ENCODE measurements at regions not wholly inside any gene's neighbourhood (a gene's known extent, or its start where the extent isn't known, plus 50 kb on each side); places are given as distances from the start of the nearest gene placed in this dataset.
"Not testable (repeated sequence)": the region's sequence is repeated elsewhere in the genome, so short reads cannot be mapped to it uniquely, and the experiment has no call there.

DNA sequence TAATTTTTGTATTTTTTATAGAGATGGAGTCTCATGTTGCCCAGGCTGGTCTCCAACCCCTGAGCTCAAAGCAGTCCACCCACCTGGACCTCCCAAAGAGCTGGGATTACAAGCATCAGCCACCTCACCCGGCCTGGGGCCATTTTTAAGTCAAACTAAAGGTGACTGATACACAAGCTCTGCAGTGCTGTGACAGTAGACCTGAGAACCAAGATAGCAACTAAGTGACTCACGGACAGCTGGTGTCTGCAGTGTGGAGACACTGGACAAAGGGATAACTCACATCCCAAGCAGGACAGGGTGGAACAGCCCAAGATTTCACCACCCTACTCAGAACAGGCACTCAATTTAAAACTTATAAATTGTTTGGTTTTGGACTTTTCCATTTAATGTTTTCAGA, 402.5 kb downstream of the CD83 start:
- H3K9me3 ChIP-seq = no peaks in the 10 kb centered on the region
- no peak overlapping the region for H3K27ac ChIP-seq
- TF ChIP-seq POLR2AphosphoS5 (IDR thresholded peaks at IDR 0.05) (no peak), POLR2A (IDR thresholded peaks at IDR 0.05) (no peak), EP300 (IDR thresholded peaks at IDR 0.05) (no peak), CTCF (IDR thresholded peaks at IDR 0.05) (no peak)
- no peak overlapping the region for H3K4me3 ChIP-seq
- no peaks in the 10 kb centered on the region for H3K4me1 ChIP-seq
- no peaks in the 10 kb centered on the region for H3K27me3 ChIP-seq
- no peaks in the 10 kb centered on the region for H3K36me3 ChIP-seq
- 89 to 95% methylated on average over 1 to 2 of the region's 2 CpGs for WGBS, 2 donors
- DNase-seq = no peak
- no peak for ATAC-seq (ENCODE audit: low FRiP score in 2 of 2)

- H3K36me3 ChIP-seq = no peaks in the 10 kb centered on the region
- no peak overlapping the region for H3K4me3 ChIP-seq
- ATAC-seq (ENCODE audit: low FRiP score in 2 of 2) = no peak
- no peaks in the 10 kb centered on the region for H3K4me1 ChIP-seq
- no peak for TF ChIP-seq POLR2AphosphoS5 (IDR thresholded peaks at IDR 0.05)
- TF ChIP-seq EP300 (IDR thresholded peaks at IDR 0.05) = no peak
- TF ChIP-seq POLR2A (IDR thresholded peaks at IDR 0.05) = no peak
- no peak for TF ChIP-seq CTCF (IDR thresholded peaks at IDR 0.05)
- H3K9me3 ChIP-seq = no peaks in the 10 kb centered on the region
- DNase-seq = no peak
- 87 to 91% methylated on average over 2 of the region's 2 CpGs for WGBS, 2 donors
- no peak overlapping the region for H3K27ac ChIP-seq
- no peaks in the 10 kb centered on the region for H3K27me3 ChIP-seq
Observed at GRCh38 chr6:14520536-14520935, 403.0 kb downstream of the CD83 start.

DNA sequence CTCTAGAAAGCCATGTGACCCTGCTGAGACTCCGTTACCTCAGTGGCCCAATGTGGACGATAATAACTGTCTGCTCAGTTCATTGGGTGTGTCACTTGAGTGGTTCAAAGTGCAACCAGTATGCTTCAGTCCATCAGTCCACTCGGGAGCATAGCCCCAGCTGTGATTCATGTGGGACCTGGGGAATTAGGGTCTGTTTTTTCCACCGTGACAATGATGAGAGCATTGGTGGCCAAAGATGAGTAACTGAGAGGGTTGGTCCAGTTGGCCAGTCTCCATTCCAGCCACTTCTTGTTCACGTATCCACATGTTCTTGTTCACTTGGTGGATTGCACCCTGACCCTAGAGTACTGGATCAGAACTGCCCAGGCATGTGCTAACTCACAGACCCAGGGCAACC, 403.6 kb downstream of the CD83 start:
- H3K9me3 ChIP-seq = no peaks in the 10 kb centered on the region
- no peak overlapping the region for H3K4me3 ChIP-seq
- TF ChIP-seq POLR2AphosphoS5 (IDR thresholded peaks at IDR 0.05) (no peak), POLR2A (IDR thresholded peaks at IDR 0.05) (no peak), EP300 (IDR thresholded peaks at IDR 0.05) (no peak), CTCF (IDR thresholded peaks at IDR 0.05) (no peak)
- DNase-seq = no peak
- WGBS, 2 donors = 94 to 97% methylated on average over 5 of the region's 5 CpGs
- H3K4me1 ChIP-seq = no peaks in the 10 kb centered on the region
- H3K27ac ChIP-seq = no peak overlapping the region
- no peaks in the 10 kb centered on the region for H3K36me3 ChIP-seq
- H3K27me3 ChIP-seq = no peaks in the 10 kb centered on the region
- ATAC-seq (ENCODE audit: low FRiP score in 2 of 2) = no peak

- H3K27me3 ChIP-seq; H3K4me1 ChIP-seq; H3K27ac ChIP-seq; H3K36me3 ChIP-seq; ATAC-seq (ENCODE audit: low FRiP score in 2 of 2); H3K4me3 ChIP-seq; DNase-seq; H3K9me3 ChIP-seq: not testable (repeated sequence)
- 94 to 95% methylated on average over 11 of the region's 11 CpGs for WGBS, 2 donors
Observed at GRCh38 chr6:14521861-14522260, 404.3 kb downstream of the CD83 start.

DNA sequence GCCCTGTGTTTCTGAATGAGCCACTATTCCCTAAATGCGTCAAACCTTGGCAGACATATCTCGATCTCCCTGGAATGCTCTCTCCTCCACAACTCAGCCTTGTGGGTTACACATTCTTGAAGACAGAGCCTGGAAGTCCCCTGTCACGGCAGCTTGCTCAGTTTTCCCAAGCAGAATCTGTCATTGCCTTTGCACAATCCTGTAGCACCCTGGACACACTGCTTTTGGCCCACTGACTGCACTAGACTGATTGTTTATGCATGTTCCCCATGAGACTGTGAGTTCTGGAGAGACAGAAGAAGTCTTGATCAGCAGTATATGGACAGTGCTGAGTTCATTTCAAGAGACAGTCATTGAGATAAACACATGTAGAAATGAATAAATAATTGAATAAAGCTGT, 406.7 kb downstream of the CD83 start:
- H3K27me3 ChIP-seq = no peaks in the 10 kb centered on the region
- DNase-seq (no peak), ATAC-seq (ENCODE audit: low FRiP score in 2 of 2) (peak; percentile 49 to 90)
- TF ChIP-seq POLR2AphosphoS5 (IDR thresholded peaks at IDR 0.05) (peak; percentile 15 to 70), EP300 (IDR thresholded peaks at IDR 0.05) (no peak)
- WGBS, 2 donors = 62 to 91% methylated on average over 3 of the region's 3 CpGs
- H3K4me3 ChIP-seq = no peak overlapping the region
- H3K36me3 ChIP-seq = no peaks in the 10 kb centered on the region
- H3K9me3 ChIP-seq = no peaks in the 10 kb centered on the region
- H3K4me1 ChIP-seq = no peaks in the 10 kb centered on the region
- peak overlapping the region in 1 of 4 donors; percentile 8 for H3K27ac ChIP-seq

- TF ChIP-seq POLR2AphosphoS5 (IDR thresholded peaks at IDR 0.05) (no peak), EP300 (IDR thresholded peaks at IDR 0.05) (no peak), CTCF (IDR thresholded peaks at IDR 0.05) (no peak), POLR2A (IDR thresholded peaks at IDR 0.05) (no peak)
- H3K4me3 ChIP-seq = no peak overlapping the region
- ATAC-seq (ENCODE audit: low FRiP score in 2 of 2) (no peak), DNase-seq (no peak)
- H3K4me1 ChIP-seq = peaks cover 0 to 5% (median 0%) of the 10 kb centered on the region in 4 donors
- no peaks in the 10 kb centered on the region for H3K9me3 ChIP-seq
- H3K27me3 ChIP-seq = no peaks in the 10 kb centered on the region
- 61 to 74% methylated on average over 4 of the region's 4 CpGs for WGBS, 2 donors
- H3K27ac ChIP-seq = no peak overlapping the region
- H3K36me3 ChIP-seq = no peaks in the 10 kb centered on the region
Observed at GRCh38 chr6:14530385-14530784, 412.8 kb downstream of the CD83 start.

Measured in upper lobe of left lung (tissue), 6 donors.